GM12865 (cell line): ENCODE measurements at regions not wholly inside any gene's neighbourhood (a gene's known extent, or its start where the extent isn't known, plus 50 kb on each side); places are given as distances from the start of the nearest gene placed in this dataset.

ENCODE experiments used
- DNase-seq: peaks from one replicate; pipeline ENCODE4 v3.0.0; 2010; ENCODE audit warnings: low read depth
- H3K4me3 ChIP-seq: 2 replicates; pipeline ENCODE4 v1.5.1; 2011; ENCODE audit warnings: mild to moderate bottlenecking, low read depth, low read length, control low read depth
- TF ChIP-seq, protein P1 (sequence below): IDR thresholded peaks from 2 replicates; pipeline ENCODE4 v1.5.1; 2011; ENCODE audit warnings: low read length, control low read depth, low read depth, inconsistent platforms; ENCODE audit not compliant: insufficient read depth; ENCODE audit errors: missing control alignments

DNA sequence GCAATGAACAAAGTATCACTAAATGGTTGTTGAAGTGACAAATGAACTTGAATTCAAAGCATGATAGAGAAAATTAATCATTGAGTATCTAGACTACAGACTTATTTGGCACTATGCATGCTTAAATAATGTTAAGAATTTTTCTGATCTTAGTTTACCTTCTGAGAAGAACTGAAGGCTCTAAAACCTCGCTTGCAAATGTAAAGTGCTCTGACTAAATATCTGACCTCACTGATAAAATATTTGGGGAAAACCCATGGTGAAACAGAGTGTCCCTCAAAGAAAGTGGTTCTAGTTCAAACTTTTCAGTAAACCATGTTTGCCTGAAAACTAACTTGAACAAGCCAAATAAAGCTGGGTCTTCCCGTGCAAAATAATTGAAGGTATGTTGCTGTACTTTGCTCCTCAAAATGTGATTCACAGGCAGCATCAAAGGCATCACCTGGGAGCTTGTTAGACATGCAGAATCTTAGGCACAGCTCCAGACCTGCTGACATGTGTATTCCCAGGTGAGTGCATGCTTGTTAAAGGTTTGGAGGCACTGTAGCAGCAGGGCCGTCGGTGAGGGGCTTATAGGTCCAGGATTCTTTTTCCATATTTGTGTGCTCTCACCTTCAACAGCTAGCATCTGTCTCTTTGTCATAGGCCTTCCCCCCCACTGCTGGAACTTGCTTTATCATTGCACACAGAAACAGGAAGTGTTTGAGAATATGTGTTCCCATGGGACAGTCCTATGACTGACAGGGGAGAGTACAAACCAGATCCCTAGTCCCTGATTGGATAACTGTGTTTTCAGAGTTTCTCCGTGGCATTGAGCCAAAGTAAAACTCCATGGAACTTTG is 524.2 kb upstream of the LMCD1 start:
- no peak overlapping the region for H3K4me3 ChIP-seq
- TF ChIP-seq, protein P1, sequence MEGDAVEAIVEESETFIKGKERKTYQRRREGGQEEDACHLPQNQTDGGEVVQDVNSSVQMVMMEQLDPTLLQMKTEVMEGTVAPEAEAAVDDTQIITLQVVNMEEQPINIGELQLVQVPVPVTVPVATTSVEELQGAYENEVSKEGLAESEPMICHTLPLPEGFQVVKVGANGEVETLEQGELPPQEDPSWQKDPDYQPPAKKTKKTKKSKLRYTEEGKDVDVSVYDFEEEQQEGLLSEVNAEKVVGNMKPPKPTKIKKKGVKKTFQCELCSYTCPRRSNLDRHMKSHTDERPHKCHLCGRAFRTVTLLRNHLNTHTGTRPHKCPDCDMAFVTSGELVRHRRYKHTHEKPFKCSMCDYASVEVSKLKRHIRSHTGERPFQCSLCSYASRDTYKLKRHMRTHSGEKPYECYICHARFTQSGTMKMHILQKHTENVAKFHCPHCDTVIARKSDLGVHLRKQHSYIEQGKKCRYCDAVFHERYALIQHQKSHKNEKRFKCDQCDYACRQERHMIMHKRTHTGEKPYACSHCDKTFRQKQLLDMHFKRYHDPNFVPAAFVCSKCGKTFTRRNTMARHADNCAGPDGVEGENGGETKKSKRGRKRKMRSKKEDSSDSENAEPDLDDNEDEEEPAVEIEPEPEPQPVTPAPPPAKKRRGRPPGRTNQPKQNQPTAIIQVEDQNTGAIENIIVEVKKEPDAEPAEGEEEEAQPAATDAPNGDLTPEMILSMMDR = no peak
- DNase-seq = peak; percentile 26

DNA sequence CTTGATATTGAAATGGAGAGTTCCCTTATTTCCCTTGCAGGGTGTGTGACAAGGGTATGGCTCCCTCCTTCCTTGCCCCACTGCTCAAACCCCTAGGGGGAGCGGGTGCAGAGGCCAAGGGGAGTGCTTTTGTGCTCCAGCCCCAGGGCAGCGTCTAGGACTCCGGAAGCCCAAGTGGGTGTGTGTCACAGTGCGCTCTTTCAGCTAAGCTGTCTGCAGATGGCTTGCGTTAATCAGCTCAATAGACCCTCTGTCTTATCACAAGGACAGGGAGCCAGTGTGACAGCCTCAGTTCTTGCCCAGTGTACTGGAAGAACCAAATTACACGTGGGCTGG is 523.6 kb upstream of the LMCD1 start:
- no peak overlapping the region for H3K4me3 ChIP-seq
- peak; percentile 2 for DNase-seq
- TF ChIP-seq, protein P1 = no peak

DNA sequence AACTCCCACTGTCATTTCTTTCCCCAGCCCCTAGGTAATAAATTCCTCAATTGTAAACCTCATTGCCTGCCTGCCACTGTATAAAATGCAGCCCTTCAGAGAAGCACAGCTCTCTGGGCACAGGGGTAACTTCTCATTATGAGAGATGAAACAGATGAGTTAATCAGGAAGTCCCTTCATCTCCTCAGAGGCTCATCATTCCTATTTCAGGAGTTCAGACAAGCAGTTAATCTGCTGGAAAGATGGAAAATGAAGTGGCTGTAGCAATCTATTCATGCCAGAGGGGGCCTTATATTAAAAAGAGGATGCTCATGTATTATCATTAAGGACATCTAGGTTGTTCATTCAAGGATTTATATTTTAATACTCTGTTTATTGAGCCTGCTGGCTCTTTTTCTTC is 519.5 kb upstream of the LMCD1 start:
- TF ChIP-seq, protein P1 = no peak
- H3K4me3 ChIP-seq = no peak overlapping the region
- no peak for DNase-seq

DNA sequence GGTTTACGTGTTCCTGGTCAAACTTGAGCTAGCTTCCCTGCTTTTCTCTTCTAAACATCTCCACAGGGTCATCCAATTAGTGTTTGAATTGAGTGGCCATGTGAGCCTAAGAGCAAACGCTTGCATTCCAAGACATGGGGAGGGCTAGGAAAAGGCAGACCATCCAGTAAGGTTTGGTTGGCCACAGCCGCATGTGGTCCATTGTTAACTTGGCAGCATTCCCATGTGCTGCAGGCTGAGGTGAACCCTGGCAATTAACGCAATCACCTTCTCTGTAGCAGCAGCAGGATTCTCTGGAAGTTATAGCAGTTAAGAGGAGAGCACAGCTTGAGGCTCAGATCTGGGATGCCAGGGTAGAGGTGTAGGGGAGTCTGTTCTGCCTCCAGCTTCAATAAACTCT is 502.2 kb upstream of the LMCD1 start:
- DNase-seq = no peak
- H3K4me3 ChIP-seq = no peak overlapping the region
- TF ChIP-seq, protein P1 = no peak

DNA sequence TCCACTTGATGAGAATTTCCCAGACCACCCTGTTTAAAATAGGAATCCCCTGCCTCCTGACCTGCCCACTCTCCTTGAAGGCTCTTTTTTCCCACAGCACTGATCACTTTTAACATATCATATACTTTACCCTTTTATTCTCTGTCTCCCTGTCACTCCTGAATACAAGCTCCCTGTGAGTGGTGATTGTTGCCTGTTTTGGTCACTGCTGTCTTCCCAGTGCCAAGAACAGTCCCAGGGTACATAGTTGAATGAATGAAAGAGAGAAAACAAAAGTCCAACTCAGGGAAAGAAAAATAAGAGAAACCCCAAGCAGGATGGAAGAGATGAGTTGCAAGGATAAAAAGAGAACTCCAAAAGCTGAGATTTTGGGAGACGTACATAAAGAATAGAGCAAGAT is 500.3 kb upstream of the LMCD1 start:
- TF ChIP-seq, protein P1 = no peak
- DNase-seq = no peak
- H3K4me3 ChIP-seq = no peak overlapping the region

DNA sequence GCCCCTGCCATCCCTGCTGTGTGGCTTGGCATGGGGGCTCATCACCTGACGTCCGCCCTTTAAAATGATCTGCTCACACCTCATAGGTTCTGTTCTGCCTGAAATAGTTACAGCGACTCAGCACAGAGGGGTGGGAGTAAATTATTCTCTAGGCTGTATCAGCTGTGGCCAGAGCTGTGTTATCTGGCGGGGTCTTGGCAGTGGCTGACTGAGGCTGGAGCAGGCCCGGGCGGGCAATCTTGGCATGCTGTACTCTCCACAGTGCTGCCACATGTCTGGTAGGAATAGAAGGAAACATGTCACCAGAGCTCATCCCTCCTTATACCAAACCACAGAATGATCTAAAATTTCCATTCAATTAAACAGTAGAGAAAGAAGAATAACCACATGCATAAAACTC is 499.9 kb upstream of the LMCD1 start:
- DNase-seq = no peak
- TF ChIP-seq, protein P1 = no peak
- H3K4me3 ChIP-seq = no peak overlapping the region

DNA sequence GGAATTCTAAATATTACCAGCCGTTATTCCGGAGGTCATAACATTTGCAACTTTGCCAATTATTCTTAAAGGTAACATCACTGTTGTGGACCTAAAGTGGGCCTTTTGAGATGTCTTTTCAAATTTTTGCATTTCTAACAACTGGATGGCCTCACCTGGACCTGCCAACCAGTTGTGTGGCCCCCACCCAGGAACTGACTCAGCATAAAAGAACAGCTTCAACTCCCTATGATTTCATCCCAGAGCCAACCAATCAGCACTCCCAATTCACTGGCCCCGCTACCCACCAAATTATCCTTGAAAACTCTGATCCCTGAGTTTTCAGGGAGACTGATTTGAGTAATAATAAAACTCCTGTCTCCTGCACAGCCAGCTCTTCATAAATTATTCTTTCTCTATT is 489.7 kb upstream of the LMCD1 start:
- TF ChIP-seq, protein P1 = no peak
- DNase-seq = no peak

More for the DNA sequence above, 489.7 kb upstream of the LMCD1 start:
- no peak overlapping the region for H3K4me3 ChIP-seq
